Osteocyte (in vitro differentiated cells): ENCODE measurements at regions not wholly inside any gene's neighbourhood (a gene's known extent, or its start where the extent isn't known, plus 50 kb on each side); places are given as distances from the start of the nearest gene placed in this dataset.
"Not testable (repeated sequence)": the region's sequence is repeated elsewhere in the genome, so short reads cannot be mapped to it uniquely, and the experiment has no call there.

Experiments
- DNase-seq: peaks from one replicate; pipeline ENCODE4 v3.0.0; 2021; ENCODE audit warnings: mixed read lengths; ENCODE audit not compliant: unreplicated experiment; ENCODE audit errors: extremely low spot score
- H3K27ac Mint-ChIP-seq: one replicate; pipeline ENCODE4 v1.8.0; 2021; ENCODE audit warnings: mild to moderate bottlenecking, mixed read lengths; ENCODE audit not compliant: unreplicated experiment
- H3K27me3 Mint-ChIP-seq: one replicate; pipeline ENCODE4 v1.8.0; 2021; ENCODE audit warnings: mixed read lengths; ENCODE audit not compliant: unreplicated experiment
- H3K36me3 Mint-ChIP-seq: one replicate; pipeline ENCODE4 v1.8.0; 2021; ENCODE audit warnings: mixed read lengths; ENCODE audit not compliant: unreplicated experiment
- H3K4me1 Mint-ChIP-seq: one replicate; pipeline ENCODE4 v1.8.0; 2021; ENCODE audit warnings: mixed read lengths; ENCODE audit not compliant: unreplicated experiment
- H3K4me3 Mint-ChIP-seq: one replicate; pipeline ENCODE4 v1.8.0; 2021; ENCODE audit warnings: mild to moderate bottlenecking, moderate library complexity, mixed read lengths; ENCODE audit not compliant: unreplicated experiment
- H3K9me3 Mint-ChIP-seq: one replicate; pipeline ENCODE4 v1.8.0; 2021; ENCODE audit warnings: mixed read lengths; ENCODE audit not compliant: unreplicated experiment
- CTCF ChIP-seq: fragments of 200-600 bp; sonication (generic); IDR thresholded peaks from 2 replicates; pipeline ENCODE4 v1.5.0; 2021; ENCODE audit warnings: antibody characterized with exemption, mild to moderate bottlenecking, moderate library complexity

GRCh38 chr13:80164462-80164861 is 176.5 kb downstream of the SPRY2 start:
- Mint-ChIP-seq H3K9me3 (no peaks in the 10 kb centered on the region), H3K27ac (no peak overlapping the region), H3K4me3 (no peak overlapping the region), H3K36me3 (no peaks in the 10 kb centered on the region), H3K4me1 (no peaks in the 10 kb centered on the region), H3K27me3 (no peaks in the 10 kb centered on the region)
- no peak for DNase-seq
- no peak for TF ChIP-seq CTCF

- Mint-ChIP-seq H3K9me3 (no peaks in the 10 kb centered on the region), H3K27ac (no peak overlapping the region), H3K4me3 (no peak overlapping the region), H3K36me3 (no peaks in the 10 kb centered on the region), H3K27me3 (no peaks in the 10 kb centered on the region), H3K4me1 (peaks cover 10% of the 10 kb centered on the region)
- no peak for DNase-seq
- TF ChIP-seq CTCF = no peak
Measured at GRCh38 chr13:80161896-80162295, 179.0 kb downstream of the SPRY2 start.

- no peak overlapping the region for H3K27ac Mint-ChIP-seq
- no peaks in the 10 kb centered on the region for H3K36me3 Mint-ChIP-seq
- TF ChIP-seq CTCF = no peak
Measured at GRCh38 chr13:80161219-80161618, 179.7 kb downstream of the SPRY2 start.

GRCh38 chr13:80160110-80160509 is 180.8 kb downstream of the SPRY2 start:
- H3K4me3 Mint-ChIP-seq = no peak overlapping the region
- no peak for TF ChIP-seq CTCF
- H3K4me1 Mint-ChIP-seq = peaks cover 10% of the 10 kb centered on the region
- no peaks in the 10 kb centered on the region for H3K27me3 Mint-ChIP-seq
- no peak for DNase-seq
- H3K36me3 Mint-ChIP-seq = no peaks in the 10 kb centered on the region
- H3K27ac Mint-ChIP-seq = no peak overlapping the region
- H3K9me3 Mint-ChIP-seq = no peaks in the 10 kb centered on the region

More at GRCh38 chr13:80161219-80161618, 179.7 kb downstream of the SPRY2 start:
- no peaks in the 10 kb centered on the region for H3K27me3 Mint-ChIP-seq
- no peak for DNase-seq
- peaks cover 10% of the 10 kb centered on the region for H3K4me1 Mint-ChIP-seq
- H3K9me3 Mint-ChIP-seq = no peaks in the 10 kb centered on the region
- H3K4me3 Mint-ChIP-seq = no peak overlapping the region

- no peak for TF ChIP-seq CTCF
- no peak for DNase-seq
- Mint-ChIP-seq H3K9me3 (no peaks in the 10 kb centered on the region), H3K4me3 (no peak overlapping the region), H3K4me1 (peaks cover 10% of the 10 kb centered on the region), H3K27ac (peak overlapping the region; percentile 32), H3K36me3 (no peaks in the 10 kb centered on the region), H3K27me3 (no peaks in the 10 kb centered on the region)
Measured at GRCh38 chr13:80157261-80157932, 183.5 kb downstream of the SPRY2 start.

GRCh38 chr13:80152142-80152541 is 188.8 kb downstream of the SPRY2 start:
- H3K9me3 Mint-ChIP-seq, H3K4me3 Mint-ChIP-seq, H3K36me3 Mint-ChIP-seq, DNase-seq, H3K27me3 Mint-ChIP-seq, H3K4me1 Mint-ChIP-seq, H3K27ac Mint-ChIP-seq: not testable (repeated sequence)
